HEK293 (cell line): ENCODE measurements at regions not wholly inside any gene's neighbourhood (a gene's known extent, or its start where the extent isn't known, plus 50 kb on each side); places are given as distances from the start of the nearest gene placed in this dataset.

ENCODE experiments used
- CTCF ChIA-PET: fragments of 350-600 bp; formaldehyde crosslinking; extraction: SDS; loops from one replicate; lab custom pipeline; 2021; ENCODE audit warnings: antibody characterized with exemption; lab: Yijun Ruan, JAX
- POLR2A ChIA-PET: fragments of 300-600 bp; formaldehyde crosslinking; extraction: SDS; loops from one replicate; lab custom pipeline; 2020; ENCODE audit warnings: antibody characterized with exemption, inconsistent platforms; lab: Yijun Ruan, JAX
- H3K27ac ChIP-seq: fragments of 200-500 bp; sonication (Bioruptor generic); 2 replicates; pipeline ENCODE4 v1.5.1; 2014; ENCODE audit warnings: low read depth, low read length, control low read depth, inconsistent platforms; ENCODE audit errors: extremely low read depth
- H3K36me3 ChIP-seq, 2 experiments: fragments of 200-500 bp in 1 of 2; sonication (Bioruptor generic) in 1 of 2; 1 replicate in 1 of 2; 2 replicates in 1 of 2; pipeline ENCODE4 v1.5.1; 2014 to 2017; ENCODE audit warnings: inconsistent platforms in 2 of 2, low read length in 2 of 2; ENCODE audit not compliant: control insufficient read depth in 2 of 2, insufficient read depth in 1 of 2
- H3K4me1 ChIP-seq: fragments of 200-500 bp; sonication (Bioruptor generic); 2 replicates; pipeline ENCODE4 v1.5.1; 2014; ENCODE audit warnings: mild to moderate bottlenecking, low read length, inconsistent platforms; ENCODE audit not compliant: control insufficient read depth, insufficient read depth
- H3K4me3 ChIP-seq: 2 replicates; pipeline ENCODE4 v1.5.1; 2011; ENCODE audit warnings: low read depth, mild to moderate bottlenecking, control low read depth, low read length, moderate library complexity
- H3K9me3 ChIP-seq: fragments of 200-500 bp; sonication (Bioruptor generic); 2 replicates; pipeline ENCODE4 v1.5.1; 2014; ENCODE audit warnings: low read depth, low read length, inconsistent platforms; ENCODE audit not compliant: control insufficient read depth, insufficient read depth
- HIC1 ChIP-seq: fragments of 450-650 bp; formaldehyde crosslinking; IDR thresholded peaks from 2 replicates; pipeline ENCODE4 v1.5.1; 2016; ENCODE audit warnings: missing biosample characterization, missing genetic modification characterization
- IKZF3 ChIP-seq: fragments of 450-650 bp; IDR thresholded peaks from 2 replicates; pipeline ENCODE4 v1.5.0; 2018; ENCODE audit warnings: missing biosample characterization, mild to moderate bottlenecking, missing genetic modification characterization, moderate library complexity
- KLF10 ChIP-seq: fragments of 450-650 bp; IDR thresholded peaks from 2 replicates; pipeline ENCODE4 v1.5.1; 2018; ENCODE audit warnings: missing biosample characterization, mild to moderate bottlenecking, missing genetic modification characterization
- KLF9 ChIP-seq: fragments of 450-650 bp; formaldehyde crosslinking; IDR thresholded peaks from 2 replicates; pipeline ENCODE4 v1.5.1; 2016; ENCODE audit warnings: missing biosample characterization, missing genetic modification characterization, low read depth
- OSR2 ChIP-seq: fragments of 450-650 bp; formaldehyde crosslinking; IDR thresholded peaks from 2 replicates; pipeline ENCODE4 v1.5.1; 2016; ENCODE audit warnings: missing biosample characterization, missing genetic modification characterization
- SP7 ChIP-seq: fragments of 450-650 bp; formaldehyde crosslinking; IDR thresholded peaks from 2 replicates; pipeline ENCODE4 v1.5.1; 2016; ENCODE audit warnings: missing biosample characterization, missing genetic modification characterization
- ZBTB48 ChIP-seq: fragments of 450-650 bp; formaldehyde crosslinking; IDR thresholded peaks from 2 replicates; pipeline ENCODE4 v1.5.1; 2016; ENCODE audit warnings: missing biosample characterization, missing genetic modification characterization
- ZFP37 ChIP-seq: fragments of 450-650 bp; formaldehyde crosslinking; IDR thresholded peaks from 2 replicates; pipeline ENCODE4 v1.5.1; 2016; ENCODE audit warnings: missing biosample characterization, missing genetic modification characterization
- ZFP41 ChIP-seq: fragments of 450-650 bp; formaldehyde crosslinking; IDR thresholded peaks from 2 replicates; pipeline ENCODE4 v1.5.1; 2016; ENCODE audit warnings: missing biosample characterization, missing genetic modification characterization, borderline replicate concordance
- ZNF121 ChIP-seq: fragments of 450-650 bp; formaldehyde crosslinking; IDR thresholded peaks from 2 replicates; pipeline ENCODE4 v1.5.1; 2016; ENCODE audit warnings: missing biosample characterization, missing genetic modification characterization
- ZNF133 ChIP-seq: fragments of 450-650 bp; formaldehyde crosslinking; IDR thresholded peaks from 2 replicates; pipeline ENCODE4 v1.5.1; 2016; ENCODE audit warnings: missing biosample characterization, missing genetic modification characterization
- ZNF19 ChIP-seq: fragments of 450-650 bp; formaldehyde crosslinking; IDR thresholded peaks from 2 replicates; pipeline ENCODE4; 2016; ENCODE audit warnings: missing biosample characterization, missing genetic modification characterization, low read depth
- ZNF211 ChIP-seq: fragments of 450-650 bp; formaldehyde crosslinking; IDR thresholded peaks from 2 replicates; pipeline ENCODE4 v1.5.1; 2016; ENCODE audit warnings: low read depth, missing biosample characterization, missing genetic modification characterization
- ZNF501 ChIP-seq: fragments of 450-650 bp; formaldehyde crosslinking; IDR thresholded peaks from 2 replicates; pipeline ENCODE4 v1.5.1; 2016; ENCODE audit warnings: missing biosample characterization, missing genetic modification characterization
- ZNF513 ChIP-seq: fragments of 450-650 bp; IDR thresholded peaks from 2 replicates; pipeline ENCODE4 v1.5.1; 2018; ENCODE audit warnings: missing biosample characterization, missing genetic modification characterization
- ZNF548 ChIP-seq: fragments of 450-650 bp; formaldehyde crosslinking; IDR thresholded peaks from 2 replicates; pipeline ENCODE4 v1.5.1; 2016; ENCODE audit warnings: missing biosample characterization, missing genetic modification characterization
- ZNF639 ChIP-seq: fragments of 450-650 bp; formaldehyde crosslinking; IDR thresholded peaks from 2 replicates; pipeline ENCODE4 v1.5.1; 2016; ENCODE audit warnings: missing biosample characterization, missing genetic modification characterization
- ZNF658 ChIP-seq: fragments of 450-650 bp; formaldehyde crosslinking; IDR thresholded peaks from 2 replicates; pipeline ENCODE4; 2016; ENCODE audit warnings: missing biosample characterization, missing genetic modification characterization
- ZNF791 ChIP-seq: fragments of 450-650 bp; formaldehyde crosslinking; IDR thresholded peaks from 2 replicates; pipeline ENCODE4 v1.5.1; 2016; ENCODE audit warnings: missing biosample characterization, missing genetic modification characterization
- ZSCAN16 ChIP-seq: fragments of 450-650 bp; formaldehyde crosslinking; IDR thresholded peaks from 2 replicates; pipeline ENCODE4 v1.5.1; 2016; ENCODE audit warnings: missing biosample characterization, missing genetic modification characterization
- TF ChIP-seq, protein P1 (sequence below): fragments of 450-650 bp; formaldehyde crosslinking; IDR thresholded peaks from 2 replicates; pipeline ENCODE4 v1.5.1; 2016; ENCODE audit warnings: missing biosample characterization, missing genetic modification characterization, low read depth

- H3K27ac ChIP-seq: no peak overlapping the region
These were observed 395.7 kb upstream of the ZNF462 start for GRCh38 chr9:106467113-106467864.

DNA sequence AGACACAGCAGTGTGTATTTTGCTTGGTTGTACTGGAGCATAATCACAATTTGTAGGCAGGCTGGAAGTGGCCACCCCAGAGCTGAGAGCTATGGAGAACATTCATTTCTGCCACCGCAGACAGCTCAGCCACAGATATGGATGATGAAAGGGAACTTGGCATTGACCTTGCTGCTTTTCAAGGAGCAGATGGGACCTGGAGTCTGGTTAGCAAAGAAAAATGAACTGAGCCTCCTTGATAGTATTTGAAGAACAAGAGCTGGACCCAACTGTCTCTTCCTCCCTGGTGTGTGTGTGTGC lies 395.2 kb upstream of the ZNF462 start:
- CTCF ChIA-PET: interaction anchor here (0.6 to 1.0 kb wide), 4 partner anchors 17 to 207 kb away, joined by 3 to 4 read pairs (median 3); no protein-coding TSS in a partner anchor
- POLR2A ChIA-PET: no interaction called here
- no peaks in the 10 kb centered on the region for H3K4me1 ChIP-seq

More at GRCh38 chr9:106467113-106467864, 395.7 kb upstream of the ZNF462 start:
- POLR2A ChIA-PET: no interaction called here
- H3K9me3 ChIP-seq: no peaks in the 10 kb centered on the region
- TF ChIP-seq ZNF658 (no peak), IKZF3 (no peak), ZNF791 (no peak), ZNF121 (no peak), ZNF501 (tag by site-specific recombination) (no peak), OSR2 (tag by site-specific recombination) (no peak), ZFP37 (tag by site-specific recombination) (no peak), ZNF19 (no peak), ZBTB48 (tag by site-specific recombination) (no peak), HIC1 (no peak), ZNF133 (tag by site-specific recombination) (no peak), ZFP41 (no peak), KLF10 (tag by site-specific recombination) (no peak), ZNF548 (tag by site-specific recombination) (no peak), ZNF211 (tag by site-specific recombination) (no peak), ZNF639 (tag by site-specific recombination) (no peak), SP7 (tag by site-specific recombination) (no peak), ZSCAN16 (tag by site-specific recombination) (no peak)
- TF ChIP-seq, protein P1, sequence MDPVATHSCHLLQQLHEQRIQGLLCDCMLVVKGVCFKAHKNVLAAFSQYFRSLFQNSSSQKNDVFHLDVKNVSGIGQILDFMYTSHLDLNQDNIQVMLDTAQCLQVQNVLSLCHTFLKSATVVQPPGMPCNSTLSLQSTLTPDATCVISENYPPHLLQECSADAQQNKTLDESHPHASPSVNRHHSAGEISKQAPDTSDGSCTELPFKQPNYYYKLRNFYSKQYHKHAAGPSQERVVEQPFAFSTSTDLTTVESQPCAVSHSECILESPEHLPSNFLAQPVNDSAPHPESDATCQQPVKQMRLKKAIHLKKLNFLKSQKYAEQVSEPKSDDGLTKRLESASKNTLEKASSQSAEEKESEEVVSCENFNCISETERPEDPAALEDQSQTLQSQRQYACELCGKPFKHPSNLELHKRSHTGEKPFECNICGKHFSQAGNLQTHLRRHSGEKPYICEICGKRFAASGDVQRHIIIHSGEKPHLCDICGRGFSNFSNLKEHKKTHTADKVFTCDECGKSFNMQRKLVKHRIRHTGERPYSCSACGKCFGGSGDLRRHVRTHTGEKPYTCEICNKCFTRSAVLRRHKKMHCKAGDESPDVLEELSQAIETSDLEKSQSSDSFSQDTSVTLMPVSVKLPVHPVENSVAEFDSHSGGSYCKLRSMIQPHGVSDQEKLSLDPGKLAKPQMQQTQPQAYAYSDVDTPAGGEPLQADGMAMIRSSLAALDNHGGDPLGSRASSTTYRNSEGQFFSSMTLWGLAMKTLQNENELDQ (tag by site-specific recombination): no peak
- TF ChIP-seq, all 188 proteins: peak for 0
- no peaks in the 10 kb centered on the region for H3K4me1 ChIP-seq
- CTCF ChIA-PET: interaction anchor here (0.6 to 1.0 kb wide), 3 partner anchors 16 to 181 kb away, joined by 3 to 5 read pairs (median 3); no protein-coding TSS in a partner anchor
- H3K4me3 ChIP-seq: no peak overlapping the region
- no peaks in the 10 kb centered on the region for H3K36me3 ChIP-seq

More for the DNA sequence above, 395.2 kb upstream of the ZNF462 start:
- Histone ChIP-seq H3K36me3 (no peaks in the 10 kb centered on the region), H3K27ac (no peak overlapping the region), H3K4me3 (no peak overlapping the region), H3K9me3 (no peaks in the 10 kb centered on the region)
- TF ChIP-seq ZNF513 (tag by site-specific recombination) (no peak), KLF9 (tag by site-specific recombination) (no peak)
